ENCODE measurements at regions not wholly inside any gene's neighbourhood (a gene's known extent, or its start where the extent isn't known, plus 50 kb on each side); places are given as distances from the start of the nearest gene placed in this dataset.

DNA sequence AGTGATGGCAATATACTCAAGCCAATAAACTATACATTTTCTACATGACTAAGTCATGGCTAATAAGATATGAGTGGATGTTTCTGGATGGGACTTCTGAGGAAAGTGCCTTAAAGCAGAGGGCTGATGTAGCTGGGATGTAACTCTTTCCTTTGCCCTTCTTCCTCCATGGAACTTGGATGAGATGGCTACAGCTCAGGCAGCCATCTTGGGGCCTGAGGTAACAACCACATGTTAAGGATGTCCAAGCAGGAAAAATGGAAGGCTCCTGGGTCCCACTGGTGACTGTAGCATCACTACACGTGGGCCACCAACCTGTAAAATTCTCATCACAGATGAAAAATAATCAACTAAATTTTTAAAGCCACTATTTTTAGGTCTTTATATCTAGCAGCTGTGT is 54.4 kb upstream of the GRIP1 start:
- Mint-ChIP-seq H3K27me3 (ENCODE audit: insufficient read depth) (peaks cover 4% of the 10 kb centered on the region), H3K4me1 (ENCODE audit: low read depth) (no peaks in the 10 kb centered on the region), H3K9me3 (no peaks in the 10 kb centered on the region), H3K36me3 (ENCODE audit: low read depth) (no peaks in the 10 kb centered on the region), H3K4me3 (no peak overlapping the region), H3K27ac (no peak overlapping the region)
- intact Hi-C loops (cut with micrococcal nuclease) = no loop called here
- DNase-seq (ENCODE audit: low spot score) = no peak

DNA sequence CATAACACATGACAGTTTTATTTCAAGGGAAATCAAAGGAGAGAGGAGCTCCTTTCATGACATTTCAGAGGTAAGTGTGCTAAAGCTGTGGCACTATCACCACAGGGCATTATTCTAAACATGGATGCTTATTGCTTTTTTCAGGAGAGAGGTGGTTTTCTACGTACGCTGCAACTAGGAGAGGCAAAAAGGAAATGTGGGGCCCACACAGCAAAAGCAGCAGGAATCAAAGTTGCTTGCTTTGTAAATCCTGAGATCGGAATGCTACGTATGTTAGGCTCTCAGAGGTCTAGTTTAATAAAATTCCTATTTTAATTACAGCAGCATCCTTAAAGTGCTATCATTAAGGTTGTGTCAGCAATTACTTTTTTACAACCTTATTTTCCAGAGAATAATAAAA is 55.0 kb upstream of the GRIP1 start:
- Mint-ChIP-seq H3K4me3 (no peak overlapping the region), H3K27ac (no peak overlapping the region), H3K36me3 (ENCODE audit: low read depth) (no peaks in the 10 kb centered on the region), H3K9me3 (no peaks in the 10 kb centered on the region), H3K27me3 (ENCODE audit: insufficient read depth) (peaks cover 4% of the 10 kb centered on the region), H3K4me1 (ENCODE audit: low read depth) (no peaks in the 10 kb centered on the region)
- intact Hi-C loops (cut with micrococcal nuclease) = no loop called here
- DNase-seq (ENCODE audit: low spot score) = no peak

DNA sequence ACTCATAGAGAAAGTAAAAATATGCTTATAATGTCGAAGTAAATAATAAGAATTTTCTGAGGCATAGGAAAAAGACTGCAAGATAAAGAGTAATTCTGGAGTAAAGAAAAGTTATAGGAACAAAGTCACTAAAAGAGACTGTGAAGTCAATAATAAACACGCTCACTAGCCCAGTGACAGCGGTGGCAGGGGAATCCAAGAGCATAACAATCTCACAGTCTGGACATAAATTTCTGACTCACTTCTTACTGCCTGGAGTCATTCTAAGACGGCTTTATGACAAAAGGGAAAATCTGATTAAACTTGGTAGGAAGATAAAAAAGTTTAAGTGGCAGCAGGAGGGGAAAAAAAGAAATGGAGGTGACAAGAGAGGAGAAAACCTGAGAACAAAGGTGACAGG is 56.4 kb upstream of the GRIP1 start:
- no peak overlapping the region for H3K4me3 Mint-ChIP-seq
- H3K9me3 Mint-ChIP-seq = no peaks in the 10 kb centered on the region
- H3K27me3 Mint-ChIP-seq (ENCODE audit: insufficient read depth) = peaks cover 4% of the 10 kb centered on the region
- intact Hi-C loops (cut with micrococcal nuclease) = no loop called here
- H3K27ac Mint-ChIP-seq = no peak overlapping the region
- DNase-seq (ENCODE audit: low spot score) = no peak
- no peaks in the 10 kb centered on the region for H3K4me1 Mint-ChIP-seq (ENCODE audit: low read depth)
- H3K36me3 Mint-ChIP-seq (ENCODE audit: low read depth) = no peaks in the 10 kb centered on the region

DNA sequence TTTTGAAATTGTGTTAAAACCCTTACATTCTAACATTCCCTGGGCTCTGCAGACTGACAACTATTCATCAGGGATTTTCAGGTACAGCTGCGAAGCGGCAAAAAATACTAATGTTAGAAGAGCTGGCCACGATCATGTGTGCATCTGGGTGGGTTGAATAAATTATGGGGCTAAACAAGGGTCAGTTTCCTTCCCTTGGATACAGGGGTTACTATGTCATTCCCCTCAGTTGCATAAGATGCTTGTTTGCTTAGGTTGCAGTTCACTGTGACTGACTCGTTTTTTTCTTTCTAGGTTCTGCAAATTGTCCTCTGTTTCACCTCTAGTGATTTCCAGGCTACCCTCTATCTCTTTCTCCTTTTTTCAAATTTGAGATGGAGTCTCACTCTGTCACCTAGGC is 58.1 kb upstream of the GRIP1 start:
- no peak for DNase-seq (ENCODE audit: low spot score)
- Mint-ChIP-seq H3K27ac (no peak overlapping the region), H3K27me3 (ENCODE audit: insufficient read depth) (peaks cover 4% of the 10 kb centered on the region), H3K4me3 (no peak overlapping the region), H3K9me3 (no peaks in the 10 kb centered on the region), H3K36me3 (ENCODE audit: low read depth) (no peaks in the 10 kb centered on the region), H3K4me1 (ENCODE audit: low read depth) (no peaks in the 10 kb centered on the region)
- intact Hi-C loops (cut with micrococcal nuclease) = no loop called here

DNA sequence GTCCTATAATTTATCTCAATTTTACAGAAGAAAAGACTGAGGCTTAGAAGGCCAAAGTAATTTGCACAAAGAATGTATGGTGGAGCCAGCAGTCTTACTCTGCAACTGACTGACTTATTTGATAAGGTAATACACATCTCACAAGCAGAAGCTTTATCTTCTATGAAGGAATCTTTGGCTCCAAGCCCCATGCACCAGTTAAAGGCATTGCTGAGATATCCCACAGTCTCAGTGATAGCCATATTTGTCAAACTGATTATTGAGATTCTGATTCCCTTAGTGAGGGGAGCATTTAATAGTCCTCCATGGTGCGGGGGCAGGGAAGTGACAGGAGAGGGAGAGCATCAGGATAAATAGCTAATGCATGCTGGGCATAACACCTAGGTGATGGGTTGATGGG is 60.4 kb upstream of the GRIP1 start:
- H3K9me3 Mint-ChIP-seq = no peaks in the 10 kb centered on the region
- no peaks in the 10 kb centered on the region for H3K36me3 Mint-ChIP-seq (ENCODE audit: low read depth)
- no peak for DNase-seq (ENCODE audit: low spot score)
- peaks cover 2% of the 10 kb centered on the region for H3K27me3 Mint-ChIP-seq (ENCODE audit: insufficient read depth)
- H3K4me3 Mint-ChIP-seq = no peak overlapping the region
- H3K27ac Mint-ChIP-seq = no peak overlapping the region
- H3K4me1 Mint-ChIP-seq (ENCODE audit: low read depth) = peaks cover 6% of the 10 kb centered on the region
- intact Hi-C loops (cut with micrococcal nuclease) = no loop called here

DNA sequence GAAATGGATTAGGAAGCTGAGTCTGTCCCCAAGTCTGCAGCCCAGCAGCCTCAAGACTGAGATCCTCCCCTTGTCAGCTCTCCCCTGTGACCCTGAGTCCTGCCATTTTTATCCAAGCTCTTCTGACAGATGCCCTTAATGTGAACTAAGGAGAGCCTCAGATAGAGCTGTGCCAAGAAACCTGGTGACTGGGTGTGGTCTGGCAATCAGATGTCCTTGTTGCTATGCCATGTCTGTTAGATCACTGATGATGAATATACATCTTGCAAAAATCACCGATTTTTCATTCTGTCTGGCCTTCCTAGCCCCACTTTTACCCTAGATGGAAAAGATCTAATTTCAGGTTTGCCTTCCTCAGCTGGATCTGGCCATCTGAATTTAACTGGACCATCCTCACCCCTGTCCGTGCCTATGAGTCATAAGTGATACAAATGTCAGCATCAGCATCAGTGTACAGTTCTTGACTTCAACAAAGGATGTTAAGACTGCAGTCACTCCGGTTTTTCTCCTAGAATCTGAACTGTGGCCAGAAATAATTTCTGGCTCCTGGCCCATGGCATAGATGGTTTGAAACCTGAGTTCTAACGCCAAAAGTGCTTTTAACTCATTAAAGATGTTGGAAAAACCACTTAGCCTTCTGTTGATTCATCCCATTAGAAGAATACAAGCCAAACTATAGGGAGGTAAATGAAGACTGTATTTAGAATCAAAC is 61.2 kb upstream of the GRIP1 start:
- no peaks in the 10 kb centered on the region for H3K9me3 Mint-ChIP-seq
- no peak for DNase-seq (ENCODE audit: low spot score)
- H3K36me3 Mint-ChIP-seq (ENCODE audit: low read depth) = no peaks in the 10 kb centered on the region
- H3K27me3 Mint-ChIP-seq (ENCODE audit: insufficient read depth) = peaks cover 2% of the 10 kb centered on the region
- no peak overlapping the region for H3K4me3 Mint-ChIP-seq
- H3K4me1 Mint-ChIP-seq (ENCODE audit: low read depth) = peaks cover 6% of the 10 kb centered on the region
- no peak overlapping the region for H3K27ac Mint-ChIP-seq
- intact Hi-C loops (cut with micrococcal nuclease) = no loop called here

DNA sequence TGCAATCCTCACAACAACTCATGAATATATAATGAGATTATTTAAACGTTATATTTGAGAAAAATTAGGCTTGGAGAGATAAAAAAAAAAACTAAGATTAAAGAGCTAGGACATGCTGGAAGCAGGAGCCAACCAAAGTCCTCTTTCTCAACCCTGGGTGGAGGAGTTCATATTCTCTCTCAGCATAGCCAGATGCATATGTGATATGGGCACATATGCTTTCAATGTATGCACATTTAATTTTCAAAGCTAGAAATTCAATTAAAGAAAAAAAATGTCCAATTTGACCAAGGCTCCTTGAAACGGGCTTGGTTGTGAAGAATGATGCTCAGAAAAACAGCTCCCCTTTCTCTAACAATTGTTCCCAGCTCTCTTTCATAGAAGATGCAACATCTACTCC is 61.9 kb upstream of the GRIP1 start:
- Mint-ChIP-seq H3K27ac (no peak overlapping the region), H3K27me3 (ENCODE audit: insufficient read depth) (peaks cover 5% of the 10 kb centered on the region), H3K4me1 (ENCODE audit: low read depth) (peaks cover 6% of the 10 kb centered on the region), H3K9me3 (no peaks in the 10 kb centered on the region), H3K4me3 (no peak overlapping the region), H3K36me3 (ENCODE audit: low read depth) (no peaks in the 10 kb centered on the region)
- intact Hi-C loops (cut with micrococcal nuclease) = no loop called here
- no peak for DNase-seq (ENCODE audit: low spot score)

DNA sequence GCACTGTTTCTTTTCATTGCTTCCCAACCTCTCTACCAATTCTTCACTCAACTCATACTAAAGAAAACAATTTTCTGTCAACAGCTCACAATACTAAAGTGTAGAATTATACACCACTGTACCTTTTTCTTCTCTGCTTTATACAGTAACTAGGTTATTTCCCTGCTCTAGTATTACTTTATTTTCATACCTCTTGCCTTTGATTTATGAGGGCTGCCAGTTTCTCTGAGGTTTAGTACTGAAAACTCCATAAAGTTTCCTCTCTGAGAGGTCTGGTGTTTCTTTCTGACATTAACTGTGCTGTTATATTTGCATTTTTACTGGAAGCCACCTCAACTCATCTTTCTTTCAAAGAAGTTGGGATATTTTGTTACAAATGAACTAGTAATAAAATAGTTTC is 63.0 kb upstream of the GRIP1 start:
- Mint-ChIP-seq H3K27ac (no peak overlapping the region), H3K4me1 (ENCODE audit: low read depth) (peaks cover 6% of the 10 kb centered on the region), H3K9me3 (no peaks in the 10 kb centered on the region), H3K36me3 (ENCODE audit: low read depth) (no peaks in the 10 kb centered on the region), H3K27me3 (ENCODE audit: insufficient read depth) (peaks cover 13% of the 10 kb centered on the region), H3K4me3 (no peak overlapping the region)
- intact Hi-C loops (cut with micrococcal nuclease) = no loop called here
- no peak for DNase-seq (ENCODE audit: low spot score)

DNA sequence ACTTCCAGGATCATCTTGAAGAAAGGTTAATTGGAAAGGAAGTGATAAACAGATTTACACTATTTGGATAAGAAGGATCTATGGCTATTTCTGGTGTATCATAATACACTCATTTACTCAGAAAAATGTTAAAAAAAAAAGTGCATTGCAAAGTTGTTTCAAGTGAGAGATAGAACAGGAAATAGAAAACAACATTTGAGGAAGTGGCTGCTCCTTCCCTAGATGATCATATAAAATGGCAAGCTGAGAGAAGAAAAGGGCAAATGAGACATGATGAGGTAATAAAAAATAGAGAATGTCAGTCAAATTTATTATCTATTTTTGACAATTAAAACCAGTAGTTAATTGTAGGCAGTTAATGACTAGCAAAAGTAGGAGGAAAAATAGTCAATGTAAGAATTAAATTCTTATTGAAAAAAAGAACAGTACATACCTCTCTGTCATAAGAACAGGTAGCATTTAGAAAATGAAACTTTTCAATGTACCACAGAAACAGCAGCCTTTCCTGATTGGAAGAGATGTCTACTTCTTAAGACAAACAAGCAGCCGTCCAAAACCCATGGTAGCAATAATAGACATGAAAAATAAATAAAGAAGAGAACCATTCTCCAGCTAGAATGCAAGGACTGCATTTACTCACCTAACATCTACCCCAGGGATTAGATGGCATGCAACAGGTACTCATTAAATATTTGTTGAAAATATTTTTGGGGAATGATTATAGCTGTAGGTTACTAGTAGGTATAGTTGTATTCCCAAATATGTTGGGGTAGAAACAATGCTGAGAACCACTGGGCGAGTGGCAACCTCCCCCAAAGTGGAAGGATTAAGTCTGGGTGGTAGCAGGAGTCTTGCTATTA is 63.9 kb upstream of the GRIP1 start:
- peaks cover 15% of the 10 kb centered on the region for H3K27me3 Mint-ChIP-seq (ENCODE audit: insufficient read depth)

DNA sequence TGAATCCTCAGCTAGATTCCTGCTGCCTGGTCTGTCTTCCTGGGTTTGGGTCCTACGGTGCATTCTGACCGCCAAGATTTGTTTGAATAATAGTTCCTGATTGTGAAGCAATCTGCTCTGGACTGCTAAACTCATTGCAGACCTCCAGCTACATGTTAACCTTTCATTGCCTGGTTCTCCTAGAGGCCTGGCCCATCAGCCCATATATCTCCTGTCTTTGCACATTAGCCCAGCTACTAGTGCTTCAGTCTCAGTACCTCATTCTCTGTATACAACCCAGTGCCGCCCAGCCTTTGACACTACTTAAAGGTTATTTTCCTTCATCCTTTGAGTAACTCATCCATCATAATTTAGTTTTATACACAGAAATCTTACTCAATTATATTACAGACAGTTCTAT is 65.6 kb upstream of the GRIP1 start:
- intact Hi-C loops (cut with micrococcal nuclease) = no loop called here
- Mint-ChIP-seq H3K27me3 (ENCODE audit: insufficient read depth) (peaks cover 20% of the 10 kb centered on the region), H3K4me1 (ENCODE audit: low read depth) (peaks cover 6% of the 10 kb centered on the region), H3K36me3 (ENCODE audit: low read depth) (no peaks in the 10 kb centered on the region), H3K4me3 (no peak overlapping the region), H3K27ac (no peak overlapping the region), H3K9me3 (no peaks in the 10 kb centered on the region)
- DNase-seq (ENCODE audit: low spot score) = no peak

More for the DNA sequence above, 63.9 kb upstream of the GRIP1 start:
- no peak overlapping the region for H3K27ac Mint-ChIP-seq
- no peaks in the 10 kb centered on the region for H3K36me3 Mint-ChIP-seq (ENCODE audit: low read depth)
- H3K4me1 Mint-ChIP-seq (ENCODE audit: low read depth) = peaks cover 6% of the 10 kb centered on the region
- DNase-seq (ENCODE audit: low spot score) = no peak
- no peaks in the 10 kb centered on the region for H3K9me3 Mint-ChIP-seq
- intact Hi-C loops (cut with micrococcal nuclease) = no loop called here
- no peak overlapping the region for H3K4me3 Mint-ChIP-seq

DNA sequence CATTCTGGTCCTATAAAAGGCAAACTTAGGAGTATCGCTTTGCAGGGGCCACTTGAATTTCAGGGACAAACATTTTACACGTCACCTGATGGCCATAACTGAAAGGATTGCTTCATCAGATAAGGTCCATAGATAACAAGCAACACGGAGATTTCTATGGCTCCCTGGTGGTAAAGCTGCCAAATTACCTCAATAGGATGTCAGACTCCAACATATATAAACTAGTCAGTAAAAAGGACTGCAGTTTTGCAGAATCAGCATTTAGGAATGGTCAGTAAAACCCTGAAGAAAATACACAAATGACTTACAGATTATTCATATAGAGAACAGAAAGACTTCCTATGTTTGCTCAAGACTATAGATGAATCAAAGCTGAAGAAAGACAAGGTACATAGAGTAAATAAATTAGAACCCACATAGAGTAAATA is 66.1 kb upstream of the GRIP1 start:
- Mint-ChIP-seq H3K27me3 (ENCODE audit: insufficient read depth) (peaks cover 23% of the 10 kb centered on the region), H3K27ac (no peak overlapping the region), H3K4me3 (no peak overlapping the region), H3K36me3 (ENCODE audit: low read depth) (no peaks in the 10 kb centered on the region), H3K9me3 (no peaks in the 10 kb centered on the region), H3K4me1 (ENCODE audit: low read depth) (peaks cover 6% of the 10 kb centered on the region)
- intact Hi-C loops (cut with micrococcal nuclease) = no loop called here
- no peak for DNase-seq (ENCODE audit: low spot score)

DNA sequence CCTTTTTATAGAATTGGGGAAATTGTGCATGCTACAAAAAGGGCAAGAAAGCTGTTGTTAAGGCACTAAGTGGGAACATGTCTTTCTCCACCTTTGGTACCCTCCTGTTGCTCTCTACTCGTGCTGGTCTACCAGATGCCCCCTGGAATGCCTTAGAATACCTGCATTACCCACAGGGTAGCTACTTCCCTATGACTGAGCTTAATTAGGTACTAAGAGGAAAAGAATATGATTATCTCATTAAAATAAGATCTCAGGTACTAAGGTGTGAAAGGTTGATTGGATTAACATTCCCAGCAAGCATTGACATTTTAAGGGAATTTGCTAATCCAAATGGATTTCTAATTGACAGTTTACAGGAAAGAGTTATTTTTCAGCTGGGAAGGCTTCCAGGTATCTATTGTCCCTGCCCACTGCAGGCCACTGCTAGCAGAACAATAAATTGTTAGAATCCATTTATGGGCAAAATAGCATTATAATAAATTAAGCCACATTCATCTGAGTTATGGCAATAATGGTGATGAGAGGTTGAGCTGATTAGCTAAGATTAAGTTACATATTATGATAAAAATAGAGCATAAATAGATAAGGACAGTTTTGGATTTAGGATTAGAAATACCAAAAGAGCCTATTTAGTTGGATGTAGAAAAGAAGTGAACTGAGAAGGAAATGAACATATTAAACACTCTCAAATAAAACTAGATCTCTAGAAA is 67.8 kb upstream of the GRIP1 start:
- intact Hi-C loops (cut with micrococcal nuclease) = no loop called here
- H3K4me3 Mint-ChIP-seq = no peak overlapping the region
- no peaks in the 10 kb centered on the region for H3K36me3 Mint-ChIP-seq (ENCODE audit: low read depth)
- DNase-seq (ENCODE audit: low spot score) = no peak
- H3K27me3 Mint-ChIP-seq (ENCODE audit: insufficient read depth) = peaks cover 27% of the 10 kb centered on the region
- H3K27ac Mint-ChIP-seq = no peak overlapping the region
- peaks cover 6% of the 10 kb centered on the region for H3K4me1 Mint-ChIP-seq (ENCODE audit: low read depth)
- no peaks in the 10 kb centered on the region for H3K9me3 Mint-ChIP-seq

Measured in activated T-helper 1 cell treated with anti-CD3 and anti-CD28 coated beads, Interleukin-12 subunit alpha, Interleukin-12 subunit beta, Interleukin-2, Interleukin-4 antibody, amounts not matched to agents 30 ng/mL and 10 ng/mL and 1 ng/mL, durations not matched to agents 14 hours and 24 hours and 36 hours (primary cell).